Mesodermal cell (in vitro differentiated cells): ENCODE measurements at regions not wholly inside any gene's neighbourhood (a gene's known extent, or its start where the extent isn't known, plus 50 kb on each side); places are given as distances from the start of the nearest gene placed in this dataset.

Experiments
- H3K27ac ChIP-seq: 2 replicates; pipeline ENCODE4 v1.7.0; 2013; ENCODE audit warnings: mild to moderate bottlenecking, low read depth, low read length, moderate library complexity; ENCODE audit not compliant: severe bottlenecking
- H3K36me3 ChIP-seq: 2 replicates; pipeline ENCODE4 v1.7.1; 2013; ENCODE audit warnings: mild to moderate bottlenecking, low read length, moderate library complexity; ENCODE audit not compliant: control insufficient read depth, insufficient read depth
- H3K4me1 ChIP-seq: one replicate; pipeline ENCODE4 v1.7.1; 2013; ENCODE audit warnings: mild to moderate bottlenecking, low read length; ENCODE audit not compliant: insufficient read depth, control insufficient read depth, poor library complexity, severe bottlenecking
- H3K4me3 ChIP-seq: 2 replicates; pipeline ENCODE4 v1.7.0; 2013; ENCODE audit warnings: low read length, control low read depth, mild to moderate bottlenecking; ENCODE audit not compliant: insufficient read depth, poor library complexity, severe bottlenecking; ENCODE audit errors: extremely low read depth
- H3K9me3 ChIP-seq: 2 replicates; pipeline ENCODE4 v1.7.1; 2013; ENCODE audit warnings: mild to moderate bottlenecking, low read length, moderate library complexity; ENCODE audit not compliant: control insufficient read depth
- WGBS, 2 experiments: methylation state at CpG; one replicate each; pipeline ENCODE4 v1.1.5; 2013; ENCODE audit warnings: missing lambda C conversion rate in 2 of 2; ENCODE audit not compliant: insufficient coverage in 2 of 2; 5-methylcytosine and 5-hydroxymethylcytosine counted together

GRCh38 chr4:136769717-136770116 is 762.6 kb downstream of the PCDH18 start:
- H3K4me1 ChIP-seq: no peaks in the 10 kb centered on the region
- WGBS, 2 experiments: 89 to 100% methylated on average over 5 to 6 of the region's 6 CpGs
- no peaks in the 10 kb centered on the region for H3K9me3 ChIP-seq
- H3K36me3 ChIP-seq: no peaks in the 10 kb centered on the region
- H3K4me3 ChIP-seq: no peak overlapping the region
- no peak overlapping the region for H3K27ac ChIP-seq

- Histone ChIP-seq H3K27ac (peak overlapping the region; percentile 10), H3K4me1 (no peaks in the 10 kb centered on the region), H3K4me3 (no peak overlapping the region), H3K36me3 (no peaks in the 10 kb centered on the region), H3K9me3 (no peaks in the 10 kb centered on the region)
- WGBS, 2 experiments: 45 to 91% methylated on average over 1 of the region's 1 CpG
Measured at GRCh38 chr4:136768925-136769275, 763.4 kb downstream of the PCDH18 start.

- H3K9me3 ChIP-seq: no peaks in the 10 kb centered on the region
- H3K4me1 ChIP-seq: no peaks in the 10 kb centered on the region
- H3K27ac ChIP-seq: no peak overlapping the region
- WGBS, 2 experiments: 71 to 100% methylated on average over 1 of the region's 3 CpGs
- H3K4me3 ChIP-seq: no peak overlapping the region
- H3K36me3 ChIP-seq: no peaks in the 10 kb centered on the region
Measured at GRCh38 chr4:136768213-136768924, 763.9 kb downstream of the PCDH18 start.

GRCh38 chr4:136763919-136764318 is 768.4 kb downstream of the PCDH18 start:
- no peaks in the 10 kb centered on the region for H3K9me3 ChIP-seq
- no peak overlapping the region for H3K4me3 ChIP-seq
- H3K27ac ChIP-seq: no peak overlapping the region
- H3K36me3 ChIP-seq: no peaks in the 10 kb centered on the region
- no peaks in the 10 kb centered on the region for H3K4me1 ChIP-seq
- WGBS, 2 experiments: 72 to 100% methylated on average over 1 to 2 of the region's 3 CpGs

- Histone ChIP-seq H3K4me3 (no peak overlapping the region), H3K27ac (no peak overlapping the region), H3K9me3 (no peaks in the 10 kb centered on the region), H3K36me3 (no peaks in the 10 kb centered on the region), H3K4me1 (no peaks in the 10 kb centered on the region)
- WGBS, 2 experiments: no CpG with 5 or more reads among the region's 1 CpG
Measured at GRCh38 chr4:136755531-136755916, 776.8 kb downstream of the PCDH18 start.

- H3K4me3 ChIP-seq: no peak overlapping the region
- H3K27ac ChIP-seq: no peak overlapping the region
- no CpG with 5 or more reads among the region's 2 CpGs for WGBS, 2 experiments
- H3K4me1 ChIP-seq: no peaks in the 10 kb centered on the region
- no peaks in the 10 kb centered on the region for H3K9me3 ChIP-seq
- H3K36me3 ChIP-seq: no peaks in the 10 kb centered on the region
Measured at GRCh38 chr4:136754810-136755530, 777.3 kb downstream of the PCDH18 start.

GRCh38 chr4:136751556-136751955 is 780.7 kb downstream of the PCDH18 start:
- WGBS, 2 experiments: 67% methylated on average over 1 of the region's 1 CpG; no CpG with 5 or more reads in 1 of the 2 experiments
- no peak overlapping the region for H3K27ac ChIP-seq

GRCh38 chr4:136750897-136751296 is 781.4 kb downstream of the PCDH18 start:
- WGBS, 2 experiments: 100% methylated on average over 2 of the region's 3 CpGs
- H3K27ac ChIP-seq: no peak overlapping the region

More at GRCh38 chr4:136751556-136751955, 780.7 kb downstream of the PCDH18 start:
- Histone ChIP-seq H3K4me3 (no peak overlapping the region), H3K9me3 (peaks cover 6% of the 10 kb centered on the region), H3K36me3 (no peaks in the 10 kb centered on the region), H3K4me1 (no peaks in the 10 kb centered on the region)

GRCh38 chr4:136749989-136750388 is 782.3 kb downstream of the PCDH18 start:
- H3K9me3 ChIP-seq: peaks cover 6% of the 10 kb centered on the region
- H3K36me3 ChIP-seq: no peaks in the 10 kb centered on the region
- no peaks in the 10 kb centered on the region for H3K4me1 ChIP-seq
- no CpG with 5 or more reads among the region's 2 CpGs for WGBS, 2 experiments
- H3K27ac ChIP-seq: no peak overlapping the region
- no peak overlapping the region for H3K4me3 ChIP-seq

More at GRCh38 chr4:136750897-136751296, 781.4 kb downstream of the PCDH18 start:
- peaks cover 6% of the 10 kb centered on the region for H3K9me3 ChIP-seq
- no peaks in the 10 kb centered on the region for H3K36me3 ChIP-seq
- no peaks in the 10 kb centered on the region for H3K4me1 ChIP-seq
- no peak overlapping the region for H3K4me3 ChIP-seq

GRCh38 chr4:136748773-136749172 is 783.5 kb downstream of the PCDH18 start:
- 85 to 100% methylated on average over 1 to 2 of the region's 3 CpGs for WGBS, 2 experiments
- no peak overlapping the region for H3K27ac ChIP-seq
- no peak overlapping the region for H3K4me3 ChIP-seq
- H3K4me1 ChIP-seq: no peaks in the 10 kb centered on the region
- peaks cover 6% of the 10 kb centered on the region for H3K9me3 ChIP-seq
- H3K36me3 ChIP-seq: no peaks in the 10 kb centered on the region

GRCh38 chr4:136748165-136748564 is 784.1 kb downstream of the PCDH18 start:
- H3K36me3 ChIP-seq: no peaks in the 10 kb centered on the region
- no peak overlapping the region for H3K4me3 ChIP-seq
- H3K9me3 ChIP-seq: peaks cover 10% of the 10 kb centered on the region
- H3K4me1 ChIP-seq: no peaks in the 10 kb centered on the region
- no peak overlapping the region for H3K27ac ChIP-seq
- 100% methylated on average over 1 of the region's 1 CpG for WGBS, 2 experiments
